GM23248 (cell line): ENCODE measurements at regions not wholly inside any gene's neighbourhood (a gene's known extent, or its start where the extent isn't known, plus 50 kb on each side); places are given as distances from the start of the nearest gene placed in this dataset.

Source experiments
- DNase-seq: peaks from one replicate; pipeline ENCODE4 v3.0.0-alpha.2; 2015
- H2AFZ ChIP-seq: fragments of 200-600 bp; sonication (generic); 2 replicates; pipeline ENCODE4 v1.6.1; 2016; ENCODE audit warnings: antibody characterized with exemption
- H3F3A ChIP-seq: fragments of 200-600 bp; sonication (generic); 2 replicates; pipeline ENCODE4 v1.6.1; 2016; ENCODE audit warnings: mild to moderate bottlenecking, antibody characterized with exemption, mixed run types; ENCODE audit not compliant: insufficient read depth
- H3K27ac ChIP-seq: fragments of 200-600 bp; sonication (generic); 2 replicates; pipeline ENCODE4 v1.5.1; 2016; ENCODE audit warnings: mild to moderate bottlenecking
- H3K27me3 ChIP-seq: fragments of 200-600 bp; sonication (generic); replicated peaks from 2 replicates; pipeline ENCODE4 v1.6.1; 2016; ENCODE audit warnings: mild to moderate bottlenecking; ENCODE audit not compliant: insufficient read depth
- H3K36me3 ChIP-seq: fragments of 200-600 bp; sonication (generic); 2 replicates; pipeline ENCODE4 v1.6.1; 2016; ENCODE audit warnings: low read depth, mild to moderate bottlenecking
- H3K4me1 ChIP-seq: fragments of 200-600 bp; sonication (generic); 2 replicates; pipeline ENCODE4 v1.6.1; 2016; ENCODE audit warnings: mild to moderate bottlenecking; ENCODE audit not compliant: insufficient read depth
- H3K4me2 ChIP-seq: fragments of 200-600 bp; sonication (generic); one replicate; pipeline ENCODE4 v1.6.1; 2016; ENCODE audit warnings: mild to moderate bottlenecking; ENCODE audit not compliant: unreplicated experiment
- H3K4me3 ChIP-seq: fragments of 200-600 bp; sonication (generic); 2 replicates; pipeline ENCODE4 v1.5.1; 2016; ENCODE audit warnings: mild to moderate bottlenecking
- H3K79me2 ChIP-seq: fragments of 200-600 bp; sonication (generic); 2 replicates; pipeline ENCODE4 v1.6.1; 2016; ENCODE audit warnings: mild to moderate bottlenecking; ENCODE audit not compliant: insufficient read depth
- H3K9ac ChIP-seq: fragments of 200-600 bp; sonication (generic); 2 replicates; pipeline ENCODE4 v1.6.1; 2016; ENCODE audit warnings: mild to moderate bottlenecking
- H3K9me2 ChIP-seq: fragments of 200-600 bp; sonication (generic); 2 replicates; pipeline ENCODE4 v1.6.1; 2016; ENCODE audit warnings: mixed run types, mild to moderate bottlenecking, moderate library complexity; ENCODE audit not compliant: insufficient read depth
- H3K9me3 ChIP-seq: fragments of 200-600 bp; sonication (generic); one replicate; pipeline ENCODE4 v1.6.1; 2017; ENCODE audit warnings: low read depth
- H4K20me1 ChIP-seq: fragments of 200-600 bp; sonication (generic); 2 replicates; pipeline ENCODE4 v1.6.0; 2016; ENCODE audit not compliant: insufficient read depth
- EZH2 ChIP-seq: fragments of 200-600 bp; sonication (generic); IDR thresholded peaks from 2 replicates; pipeline ENCODE4 v1.6.1; 2018; ENCODE audit warnings: antibody characterized with exemption, mild to moderate bottlenecking; ENCODE audit not compliant: insufficient read depth, poor library complexity, severe bottlenecking
- EZH2phosphoT487 ChIP-seq: fragments of 200-600 bp; sonication (generic); IDR thresholded peaks from 2 replicates; pipeline ENCODE4 v1.6.1; 2018; ENCODE audit warnings: antibody characterized with exemption, moderate library complexity, mild to moderate bottlenecking, low read depth; ENCODE audit not compliant: insufficient read depth
- WGBS, 2 experiments: methylation state at CpG; one replicate each; pipeline ENCODE4 v1.1.6; 2015 to 2017; ENCODE audit warnings: low lambda C conversion rate in 2 of 2, low coverage in 1 of 2; ENCODE audit errors: missing lambda C conversion rate in 2 of 2; 5-methylcytosine and 5-hydroxymethylcytosine counted together
- in situ Hi-C: fragments of 300-500 bp; cut with MboI; formaldehyde crosslinking; loops from 2 replicates; pipeline ENCODE4 v1.15.0; 2020

GRCh38 chr1:185396126-185396525 is 79.1 kb upstream of the IVNS1ABP start:
- Histone ChIP-seq H2AFZ (0 out of 2 replicates have a peak overlapping the region, but pooled peaks have one; percentile 2), H3K27ac (no peak overlapping the region), H4K20me1 (no peaks in the 10 kb centered on the region), H3K4me2 (peak overlapping the region; percentile 13), H3K9me3 (no peaks in the 10 kb centered on the region), H3K9me2 (no peaks in the 10 kb centered on the region), H3K27me3 (no peaks in the 10 kb centered on the region), H3K4me1 (peaks cover 22% of the 10 kb centered on the region), H3K79me2 (no peaks in the 10 kb centered on the region), H3K4me3 (no peak overlapping the region), H3F3A (peaks cover 10% of the 10 kb centered on the region; the same call in 1 of the 2 replicates), H3K9ac (no peak overlapping the region), H3K36me3 (no peaks in the 10 kb centered on the region)
- 17 to 26% methylated on average over 2 of the region's 2 CpGs for WGBS, 2 experiments
- in situ Hi-C loops: no loop called here
- DNase-seq: peak; percentile 35
- no peak for TF ChIP-seq EZH2
- TF ChIP-seq EZH2phosphoT487: no peak

- H3K36me3 ChIP-seq: no peaks in the 10 kb centered on the region
Measured at GRCh38 chr1:185393815-185394214, 76.8 kb upstream of the IVNS1ABP start.

GRCh38 chr1:185393205-185393604 is 76.2 kb upstream of the IVNS1ABP start:
- no peaks in the 10 kb centered on the region for H3K9me3 ChIP-seq
- no peak for TF ChIP-seq EZH2phosphoT487
- TF ChIP-seq EZH2: no peak
- H3K27me3 ChIP-seq: no peaks in the 10 kb centered on the region
- in situ Hi-C loops: no loop called here
- no peak for DNase-seq
- no peak overlapping the region for H3K27ac ChIP-seq
- H3K4me3 ChIP-seq: no peak overlapping the region
- H3K9ac ChIP-seq: no peak overlapping the region
- H3K9me2 ChIP-seq: no peaks in the 10 kb centered on the region
- peaks cover 11% of the 10 kb centered on the region for H3K4me1 ChIP-seq
- no peaks in the 10 kb centered on the region for H3K79me2 ChIP-seq
- no peaks in the 10 kb centered on the region for H4K20me1 ChIP-seq
- no peak overlapping the region for H2AFZ ChIP-seq
- WGBS, 2 experiments: 94 to 95% methylated on average over 4 of the region's 4 CpGs
- H3K4me2 ChIP-seq: no peak overlapping the region
- no peaks in the 10 kb centered on the region for H3K36me3 ChIP-seq
- peaks cover 10% of the 10 kb centered on the region; the same call in 1 of the 2 replicates for H3F3A ChIP-seq

More at GRCh38 chr1:185393815-185394214, 76.8 kb upstream of the IVNS1ABP start:
- no peak overlapping the region for H3K4me2 ChIP-seq
- peaks cover 10% of the 10 kb centered on the region; the same call in 1 of the 2 replicates for H3F3A ChIP-seq
- 76 to 77% methylated on average over 2 of the region's 2 CpGs for WGBS, 2 experiments
- no peaks in the 10 kb centered on the region for H4K20me1 ChIP-seq
- H3K27me3 ChIP-seq: no peaks in the 10 kb centered on the region
- H3K27ac ChIP-seq: no peak overlapping the region
- no peaks in the 10 kb centered on the region for H3K9me2 ChIP-seq
- in situ Hi-C loops: no loop called here
- no peak overlapping the region for H3K9ac ChIP-seq
- H3K9me3 ChIP-seq: no peaks in the 10 kb centered on the region
- no peak overlapping the region for H3K4me3 ChIP-seq
- TF ChIP-seq EZH2: no peak
- no peak for TF ChIP-seq EZH2phosphoT487
- no peaks in the 10 kb centered on the region for H3K79me2 ChIP-seq
- no peak overlapping the region for H2AFZ ChIP-seq
- peaks cover 11% of the 10 kb centered on the region for H3K4me1 ChIP-seq
- no peak for DNase-seq

- DNase-seq: no peak
- Histone ChIP-seq H4K20me1 (no peaks in the 10 kb centered on the region), H2AFZ (no peak overlapping the region), H3K4me1 (no peaks in the 10 kb centered on the region), H3F3A (no peaks in the 10 kb centered on the region), H3K27me3 (no peaks in the 10 kb centered on the region), H3K4me3 (no peak overlapping the region), H3K9me3 (no peaks in the 10 kb centered on the region), H3K9ac (no peak overlapping the region), H3K36me3 (no peaks in the 10 kb centered on the region), H3K27ac (no peak overlapping the region), H3K9me2 (no peaks in the 10 kb centered on the region), H3K79me2 (no peaks in the 10 kb centered on the region), H3K4me2 (no peak overlapping the region)
- in situ Hi-C loops: no loop called here
- no peak for TF ChIP-seq EZH2
Measured at GRCh38 chr1:185388815-185389214, 71.8 kb upstream of the IVNS1ABP start.

- Histone ChIP-seq H3K36me3 (no peaks in the 10 kb centered on the region), H3K27me3 (no peaks in the 10 kb centered on the region), H3K9me2 (no peaks in the 10 kb centered on the region), H3K9ac (no peak overlapping the region), H3K79me2 (no peaks in the 10 kb centered on the region), H3K9me3 (no peaks in the 10 kb centered on the region), H3K4me2 (no peak overlapping the region), H3K4me3 (no peak overlapping the region), H4K20me1 (no peaks in the 10 kb centered on the region), H2AFZ (no peak overlapping the region), H3F3A (no peaks in the 10 kb centered on the region), H3K4me1 (no peaks in the 10 kb centered on the region), H3K27ac (no peak overlapping the region)
- DNase-seq: no peak
- TF ChIP-seq EZH2phosphoT487: no peak
- no peak for TF ChIP-seq EZH2
- in situ Hi-C loops: no loop called here
Measured at GRCh38 chr1:185388346-185388745, 71.3 kb upstream of the IVNS1ABP start.
